GM23338 (cell line): ENCODE measurements at regions not wholly inside any gene's neighbourhood (a gene's known extent, or its start where the extent isn't known, plus 50 kb on each side); places are given as distances from the start of the nearest gene placed in this dataset.

Experiments
- CREB1 ChIP-seq: fragments of 250-450 bp; sonication (Bioruptor Pico); IDR thresholded peaks from 2 replicates; pipeline ENCODE4 v1.5.0; 2020; ENCODE audit warnings: low read depth, mild to moderate bottlenecking, moderate library complexity
- CTCF ChIP-seq, 2 experiments: fragments of 200-600 bp in 1 of 2; sonication (generic) in 1 of 2; conservative IDR thresholded peaks; 2 replicates each; pipeline versions ENCODE4 v1.5.1 to v1.6.1; 2016 to 2017; ENCODE audit warnings: antibody characterized with exemption in 2 of 2, low read depth in 2 of 2, mild to moderate bottlenecking in 2 of 2, moderate library complexity in 1 of 2
- EZH2 ChIP-seq: fragments of 200-600 bp; sonication (generic); IDR thresholded peaks from one replicate; pipeline ENCODE4 v1.8.0; 2017; ENCODE audit warnings: antibody characterized with exemption, mild to moderate bottlenecking, low read depth; ENCODE audit not compliant: unreplicated experiment
- EZH2phosphoT487 ChIP-seq: fragments of 200-600 bp; sonication (generic); IDR thresholded peaks from one replicate; pipeline ENCODE4 v1.8.1; 2018; ENCODE audit warnings: antibody characterized with exemption; ENCODE audit not compliant: unreplicated experiment
- JUNB ChIP-seq: IDR thresholded peaks from one replicate; pipeline ENCODE4 v1.6.1; 2016; ENCODE audit warnings: antibody characterized with exemption; ENCODE audit not compliant: unreplicated experiment
- NANOG ChIP-seq: IDR thresholded peaks from 2 replicates; pipeline ENCODE4 v1.6.1; 2016; ENCODE audit warnings: antibody characterized with exemption, borderline replicate concordance
- POLR2AphosphoS5 ChIP-seq: IDR thresholded peaks from 2 replicates; pipeline ENCODE4 v1.6.1; 2016; ENCODE audit warnings: antibody characterized with exemption, low read depth
- ZNF114 ChIP-seq: fragments of 250-450 bp; sonication (Bioruptor Pico); IDR thresholded peaks from 2 replicates; pipeline ENCODE4 v1.5.0; 2020; ENCODE audit warnings: mild to moderate bottlenecking, moderate library complexity
- ZNF331 ChIP-seq: fragments of 250-450 bp; sonication (Bioruptor Pico); IDR thresholded peaks from 2 replicates; pipeline ENCODE4 v1.5.0; 2020; ENCODE audit warnings: low read depth, mild to moderate bottlenecking, moderate library complexity
- TF ChIP-seq, protein P1 (sequence below): IDR thresholded peaks from one replicate; pipeline ENCODE4 v1.6.1; 2018; ENCODE audit warnings: antibody characterized with exemption; ENCODE audit not compliant: unreplicated experiment
- TF ChIP-seq, protein P2 (sequence below): IDR thresholded peaks from 2 replicates; pipeline ENCODE4 v1.6.1; 2016; ENCODE audit warnings: antibody characterized with exemption

DNA sequence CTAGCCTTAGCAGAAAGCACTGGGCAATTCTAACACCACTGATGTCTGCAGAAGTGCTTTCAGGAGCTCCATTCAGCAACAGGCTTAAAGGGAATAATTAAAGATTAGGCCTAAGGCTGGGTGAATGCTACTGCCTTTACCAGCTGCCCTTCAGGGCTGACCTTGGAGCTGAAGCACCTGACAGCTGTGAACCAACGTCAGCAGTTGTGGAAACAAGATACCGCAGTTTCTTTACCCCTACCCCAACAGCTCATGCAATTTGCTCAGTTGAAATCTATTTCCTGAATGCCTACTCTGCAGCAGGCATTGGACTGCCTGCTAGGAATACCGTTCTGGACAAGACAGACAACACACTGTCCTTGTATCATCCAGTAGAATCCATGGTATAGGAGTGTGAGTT, 51.5 kb upstream of the ADTRP start:
- TF ChIP-seq CTCF (conservative IDR thresholded peaks at IDR 0.05; ENCODE audit: low read depth in 2 of 2) (no peak), POLR2AphosphoS5 (no peak), CREB1 (CRISPR knock-in tag) (no peak), EZH2 (no peak), EZH2phosphoT487 (no peak), JUNB (no peak), ZNF331 (CRISPR knock-in tag) (no peak), NANOG (no peak), ZNF114 (CRISPR knock-in tag) (no peak)
- TF ChIP-seq, protein P1, sequence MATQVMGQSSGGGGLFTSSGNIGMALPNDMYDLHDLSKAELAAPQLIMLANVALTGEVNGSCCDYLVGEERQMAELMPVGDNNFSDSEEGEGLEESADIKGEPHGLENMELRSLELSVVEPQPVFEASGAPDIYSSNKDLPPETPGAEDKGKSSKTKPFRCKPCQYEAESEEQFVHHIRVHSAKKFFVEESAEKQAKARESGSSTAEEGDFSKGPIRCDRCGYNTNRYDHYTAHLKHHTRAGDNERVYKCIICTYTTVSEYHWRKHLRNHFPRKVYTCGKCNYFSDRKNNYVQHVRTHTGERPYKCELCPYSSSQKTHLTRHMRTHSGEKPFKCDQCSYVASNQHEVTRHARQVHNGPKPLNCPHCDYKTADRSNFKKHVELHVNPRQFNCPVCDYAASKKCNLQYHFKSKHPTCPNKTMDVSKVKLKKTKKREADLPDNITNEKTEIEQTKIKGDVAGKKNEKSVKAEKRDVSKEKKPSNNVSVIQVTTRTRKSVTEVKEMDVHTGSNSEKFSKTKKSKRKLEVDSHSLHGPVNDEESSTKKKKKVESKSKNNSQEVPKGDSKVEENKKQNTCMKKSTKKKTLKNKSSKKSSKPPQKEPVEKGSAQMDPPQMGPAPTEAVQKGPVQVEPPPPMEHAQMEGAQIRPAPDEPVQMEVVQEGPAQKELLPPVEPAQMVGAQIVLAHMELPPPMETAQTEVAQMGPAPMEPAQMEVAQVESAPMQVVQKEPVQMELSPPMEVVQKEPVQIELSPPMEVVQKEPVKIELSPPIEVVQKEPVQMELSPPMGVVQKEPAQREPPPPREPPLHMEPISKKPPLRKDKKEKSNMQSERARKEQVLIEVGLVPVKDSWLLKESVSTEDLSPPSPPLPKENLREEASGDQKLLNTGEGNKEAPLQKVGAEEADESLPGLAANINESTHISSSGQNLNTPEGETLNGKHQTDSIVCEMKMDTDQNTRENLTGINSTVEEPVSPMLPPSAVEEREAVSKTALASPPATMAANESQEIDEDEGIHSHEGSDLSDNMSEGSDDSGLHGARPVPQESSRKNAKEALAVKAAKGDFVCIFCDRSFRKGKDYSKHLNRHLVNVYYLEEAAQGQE: no peak
- TF ChIP-seq, protein P2, sequence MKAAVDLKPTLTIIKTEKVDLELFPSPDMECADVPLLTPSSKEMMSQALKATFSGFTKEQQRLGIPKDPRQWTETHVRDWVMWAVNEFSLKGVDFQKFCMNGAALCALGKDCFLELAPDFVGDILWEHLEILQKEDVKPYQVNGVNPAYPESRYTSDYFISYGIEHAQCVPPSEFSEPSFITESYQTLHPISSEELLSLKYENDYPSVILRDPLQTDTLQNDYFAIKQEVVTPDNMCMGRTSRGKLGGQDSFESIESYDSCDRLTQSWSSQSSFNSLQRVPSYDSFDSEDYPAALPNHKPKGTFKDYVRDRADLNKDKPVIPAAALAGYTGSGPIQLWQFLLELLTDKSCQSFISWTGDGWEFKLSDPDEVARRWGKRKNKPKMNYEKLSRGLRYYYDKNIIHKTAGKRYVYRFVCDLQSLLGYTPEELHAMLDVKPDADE: no peak
